ENCODE measurements at regions not wholly inside any gene's neighbourhood (a gene's known extent, or its start where the extent isn't known, plus 50 kb on each side); places are given as distances from the start of the nearest gene placed in this dataset.

DNA sequence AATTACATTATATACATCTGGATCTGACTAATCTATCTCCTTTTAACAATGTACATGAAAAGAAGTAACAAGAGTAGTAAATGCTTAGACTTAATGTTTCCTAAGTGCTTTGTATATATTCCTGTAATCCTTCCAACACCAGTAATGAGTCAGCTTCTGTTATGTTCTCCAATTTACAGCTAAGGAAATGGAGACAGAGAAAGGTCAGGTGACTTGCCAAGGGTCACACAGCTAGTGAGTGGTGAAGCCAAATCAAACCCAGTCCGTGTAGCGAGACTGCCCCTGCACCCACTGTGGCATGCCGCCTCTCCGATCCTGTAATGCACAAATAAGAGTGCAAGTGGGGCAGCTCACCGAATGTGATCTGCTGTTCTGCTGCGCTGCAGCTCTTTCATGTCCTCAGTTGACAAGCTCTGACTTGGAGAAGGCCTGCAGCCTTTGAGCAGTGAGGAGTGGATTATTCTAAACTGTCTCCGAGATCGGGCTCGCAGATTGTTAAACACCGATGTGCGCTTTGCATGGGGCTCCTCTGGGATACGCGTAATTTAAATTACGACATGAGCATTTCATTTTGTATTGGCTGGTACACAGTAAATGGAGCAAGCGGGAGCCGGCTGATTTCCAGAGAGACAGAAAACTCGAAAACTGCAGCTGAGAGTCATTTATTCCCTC is 65.1 kb upstream of the KTN1 start:
- TF ChIP-seq, protein P1, sequence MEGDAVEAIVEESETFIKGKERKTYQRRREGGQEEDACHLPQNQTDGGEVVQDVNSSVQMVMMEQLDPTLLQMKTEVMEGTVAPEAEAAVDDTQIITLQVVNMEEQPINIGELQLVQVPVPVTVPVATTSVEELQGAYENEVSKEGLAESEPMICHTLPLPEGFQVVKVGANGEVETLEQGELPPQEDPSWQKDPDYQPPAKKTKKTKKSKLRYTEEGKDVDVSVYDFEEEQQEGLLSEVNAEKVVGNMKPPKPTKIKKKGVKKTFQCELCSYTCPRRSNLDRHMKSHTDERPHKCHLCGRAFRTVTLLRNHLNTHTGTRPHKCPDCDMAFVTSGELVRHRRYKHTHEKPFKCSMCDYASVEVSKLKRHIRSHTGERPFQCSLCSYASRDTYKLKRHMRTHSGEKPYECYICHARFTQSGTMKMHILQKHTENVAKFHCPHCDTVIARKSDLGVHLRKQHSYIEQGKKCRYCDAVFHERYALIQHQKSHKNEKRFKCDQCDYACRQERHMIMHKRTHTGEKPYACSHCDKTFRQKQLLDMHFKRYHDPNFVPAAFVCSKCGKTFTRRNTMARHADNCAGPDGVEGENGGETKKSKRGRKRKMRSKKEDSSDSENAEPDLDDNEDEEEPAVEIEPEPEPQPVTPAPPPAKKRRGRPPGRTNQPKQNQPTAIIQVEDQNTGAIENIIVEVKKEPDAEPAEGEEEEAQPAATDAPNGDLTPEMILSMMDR (optimal IDR thresholded peaks at IDR 0.05 in 1 of 3, IDR thresholded peaks at IDR 0.05 in 1 of 3, conservative IDR thresholded peaks at IDR 0.05 in 1 of 3; ENCODE audit: extremely low read depth in 1 of 3, insufficient read depth in 2 of 3, low read length in 3 of 3), result no peak
- TF ChIP-seq EZH2 (IDR thresholded peaks at IDR 0.05; ENCODE audit: low read length), result no peak
